Dedifferentiated amniotic fluid mesenchymal stem cell (primary cell): ENCODE measurements at regions not wholly inside any gene's neighbourhood (a gene's known extent, or its start where the extent isn't known, plus 50 kb on each side); places are given as distances from the start of the nearest gene placed in this dataset.
"Not testable (repeated sequence)": the region's sequence is repeated elsewhere in the genome, so short reads cannot be mapped to it uniquely, and the experiment has no call there.

Source experiments
- DNase-seq: peaks from one replicate; pipeline ENCODE4 v3.0.0-alpha.2; 2016; ENCODE audit errors: extremely low spot score

DNA sequence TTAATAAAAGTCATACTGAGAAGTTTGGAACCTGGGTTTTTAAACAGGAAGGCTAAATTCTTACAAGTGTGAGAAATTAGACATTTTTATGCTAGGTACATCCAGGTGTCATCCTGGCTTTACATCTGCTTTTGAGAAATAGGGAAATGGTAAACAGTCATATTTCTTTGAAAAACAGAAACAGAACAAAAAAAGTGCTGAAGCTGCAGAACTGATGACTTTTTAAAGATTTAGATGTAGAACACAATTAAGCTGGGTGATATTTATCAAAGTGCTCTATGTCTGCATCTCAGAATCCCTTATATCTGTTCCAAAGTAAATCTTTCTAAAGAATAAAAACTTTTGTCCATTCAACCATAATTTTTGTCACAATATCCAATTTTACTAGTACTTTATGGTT, 282.9 kb upstream of the ATXN7L3B start:
- DNase-seq, result no peak

DNA sequence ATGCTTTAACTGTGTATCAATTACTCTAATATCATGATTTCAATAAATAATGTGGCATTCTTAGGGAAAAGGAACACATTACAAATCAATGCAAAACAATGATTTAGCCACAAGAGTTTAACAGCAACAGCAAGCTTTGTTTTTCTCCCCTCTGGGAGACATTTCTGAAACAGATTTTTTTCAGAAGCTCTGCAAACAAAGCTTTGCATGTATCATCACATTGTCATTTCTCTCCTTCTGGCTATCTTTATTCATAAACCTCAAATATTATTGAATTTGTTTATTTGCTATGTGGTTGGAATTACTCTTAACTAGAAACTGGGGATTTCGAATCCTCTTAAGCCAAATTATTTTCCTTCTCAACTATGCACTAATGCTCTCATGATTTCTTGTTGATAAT, 278.4 kb upstream of the ATXN7L3B start:
- no peak for DNase-seq

DNA sequence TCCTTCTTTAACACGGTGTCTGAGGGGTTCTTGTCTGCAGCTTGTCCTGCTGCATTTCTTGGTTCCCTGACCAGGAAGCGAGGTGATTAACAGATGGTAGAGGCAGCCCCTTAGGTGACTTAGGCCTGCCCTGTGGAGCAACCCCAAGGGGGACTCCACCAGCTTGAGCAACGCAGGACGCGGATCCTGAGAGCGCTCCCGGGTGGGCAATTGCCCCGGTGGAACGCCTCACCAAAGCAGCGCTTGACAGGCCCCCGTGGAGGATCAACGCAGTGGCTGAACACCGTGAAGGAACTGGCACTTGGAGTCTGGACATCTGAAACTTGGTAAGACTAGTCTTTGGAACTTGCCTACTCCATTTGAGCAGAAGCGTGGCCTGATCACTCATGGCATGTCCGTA, 272.9 kb upstream of the ATXN7L3B start:
- no peak for DNase-seq

DNA sequence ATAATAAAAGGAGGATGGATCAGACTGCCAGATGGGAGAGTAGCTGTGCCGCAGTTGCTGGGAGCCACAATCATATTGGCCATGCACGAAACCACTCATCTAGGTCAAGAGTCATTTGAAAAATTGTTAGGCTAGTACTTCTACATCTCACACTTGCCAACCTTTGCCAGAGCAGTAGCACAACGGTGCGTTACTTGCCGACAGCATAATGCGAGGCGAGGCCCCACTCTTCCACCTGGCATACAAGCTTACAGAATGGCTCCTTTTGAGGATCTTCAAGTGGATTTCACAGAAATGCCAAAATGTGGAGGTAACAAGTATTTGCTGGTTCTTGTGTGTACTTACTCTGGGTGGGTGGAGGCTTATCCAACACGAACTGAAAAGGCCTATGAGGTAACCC, 268.3 kb upstream of the ATXN7L3B start:
- not testable (repeated sequence) for DNase-seq

DNA sequence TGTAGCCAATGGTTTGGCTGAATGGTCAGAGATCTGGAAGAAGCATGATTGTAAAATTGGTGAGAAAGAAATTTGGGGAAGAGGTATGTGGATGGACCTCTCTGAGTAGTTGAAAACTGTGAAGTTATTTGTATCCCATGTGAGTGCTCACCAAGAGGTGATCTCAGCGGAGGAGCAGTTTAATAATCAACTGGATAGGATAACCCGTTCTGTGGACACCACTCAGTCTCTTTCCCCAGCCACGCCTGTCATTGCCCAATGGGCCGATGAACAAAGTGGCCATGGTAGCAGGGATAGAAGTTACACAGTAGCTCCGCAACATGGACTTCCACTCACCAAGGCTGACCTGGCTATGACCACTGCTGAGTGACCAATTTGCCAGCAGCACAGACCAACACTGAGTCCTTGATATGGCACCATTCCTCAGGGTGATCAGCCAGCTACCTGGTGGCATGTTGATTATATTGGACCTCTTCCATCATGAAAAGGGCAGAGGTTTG, 257.4 kb upstream of the ATXN7L3B start:
- DNase-seq, result no peak

DNA sequence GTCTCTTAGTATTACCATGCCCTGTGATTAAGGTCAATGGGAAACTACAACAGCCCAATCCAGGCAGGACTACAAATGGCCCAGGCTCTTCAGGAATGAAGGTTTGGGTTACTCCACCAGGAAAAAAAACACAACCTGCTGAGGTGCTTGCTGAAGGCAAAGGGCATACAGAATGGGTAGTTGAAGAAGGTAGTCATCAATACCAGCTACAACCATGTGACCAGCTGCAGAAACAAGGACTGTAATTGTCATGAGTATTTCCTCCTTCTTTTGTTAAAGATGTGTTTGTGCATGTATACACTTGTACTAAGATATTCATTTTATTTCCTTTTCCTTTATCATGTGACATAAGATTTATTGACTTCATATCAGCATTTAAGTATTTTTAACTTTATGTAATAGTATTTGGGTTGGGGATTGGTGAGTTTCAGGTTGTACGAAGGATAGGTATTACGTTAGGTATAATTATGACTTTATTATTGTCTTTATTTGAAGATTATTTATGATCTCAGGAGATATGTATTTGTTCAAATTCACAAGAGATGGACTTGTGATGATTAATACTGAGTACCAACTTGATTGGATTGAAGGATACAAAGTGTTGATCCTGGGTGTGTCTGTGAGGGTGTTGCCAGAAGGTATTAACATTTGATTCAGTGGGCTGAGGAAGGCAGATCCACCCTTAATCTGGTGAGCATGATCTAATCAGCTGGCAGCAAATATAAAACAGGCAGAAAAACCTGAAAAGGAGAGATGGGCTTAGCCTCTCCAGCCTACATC, 256.0 kb upstream of the ATXN7L3B start:
- DNase-seq, result not testable (repeated sequence)

DNA sequence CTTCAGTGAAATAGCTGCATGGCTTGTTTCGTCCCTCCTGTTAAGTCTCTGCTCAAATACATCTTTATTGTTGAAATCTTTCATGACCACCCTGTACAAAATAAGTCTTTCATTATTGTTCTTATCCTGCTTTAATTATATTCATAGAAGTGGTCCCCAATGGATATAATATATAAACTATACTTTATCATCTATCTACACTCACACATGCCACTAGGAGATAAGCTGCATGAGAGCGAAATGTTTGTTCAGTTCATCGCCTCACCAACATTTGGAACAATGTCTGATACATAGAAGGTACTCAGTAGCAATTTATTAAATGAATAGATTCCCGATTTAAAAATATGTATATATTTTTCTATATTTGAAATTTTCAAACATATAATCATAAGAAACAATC, 254.0 kb upstream of the ATXN7L3B start:
- DNase-seq, result no peak

DNA sequence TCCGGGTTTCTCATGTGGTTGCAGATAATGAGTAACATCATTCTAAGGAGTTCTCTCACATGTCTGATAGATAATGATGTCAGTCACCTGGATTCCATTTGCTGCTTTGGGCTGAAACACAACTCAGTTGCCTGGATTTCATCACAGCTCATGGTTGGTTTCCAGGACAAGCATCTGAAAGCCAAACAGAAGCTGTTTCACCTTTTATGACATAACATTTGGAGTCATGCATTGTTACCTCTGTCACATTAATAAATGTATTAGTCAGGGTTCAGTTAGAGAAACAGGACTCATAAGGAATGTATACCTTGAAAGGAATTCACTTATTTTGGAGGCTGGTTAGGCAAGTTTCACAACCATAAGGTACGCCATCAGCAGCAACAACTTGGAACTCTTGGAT, 251.9 kb upstream of the ATXN7L3B start:
- DNase-seq, result no peak

DNA sequence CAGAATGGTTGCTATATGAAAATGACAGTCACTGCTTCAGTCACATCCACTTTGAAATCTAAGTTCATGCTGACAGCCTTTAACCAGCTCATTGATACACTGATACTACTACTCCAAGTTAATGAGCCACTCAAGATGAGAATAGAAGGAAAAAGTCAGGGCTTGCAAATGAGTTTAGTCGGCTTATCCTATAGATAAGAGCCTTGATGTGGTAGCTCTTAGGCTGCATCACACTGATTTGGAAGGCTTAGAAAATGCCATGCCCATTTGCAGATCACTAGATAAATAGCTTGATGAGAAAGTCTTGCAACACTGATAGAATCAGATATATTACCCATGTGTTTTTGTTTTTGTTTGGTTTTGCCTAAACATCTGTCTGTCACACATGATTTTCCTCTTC, 251.4 kb upstream of the ATXN7L3B start:
- DNase-seq, result no peak

DNA sequence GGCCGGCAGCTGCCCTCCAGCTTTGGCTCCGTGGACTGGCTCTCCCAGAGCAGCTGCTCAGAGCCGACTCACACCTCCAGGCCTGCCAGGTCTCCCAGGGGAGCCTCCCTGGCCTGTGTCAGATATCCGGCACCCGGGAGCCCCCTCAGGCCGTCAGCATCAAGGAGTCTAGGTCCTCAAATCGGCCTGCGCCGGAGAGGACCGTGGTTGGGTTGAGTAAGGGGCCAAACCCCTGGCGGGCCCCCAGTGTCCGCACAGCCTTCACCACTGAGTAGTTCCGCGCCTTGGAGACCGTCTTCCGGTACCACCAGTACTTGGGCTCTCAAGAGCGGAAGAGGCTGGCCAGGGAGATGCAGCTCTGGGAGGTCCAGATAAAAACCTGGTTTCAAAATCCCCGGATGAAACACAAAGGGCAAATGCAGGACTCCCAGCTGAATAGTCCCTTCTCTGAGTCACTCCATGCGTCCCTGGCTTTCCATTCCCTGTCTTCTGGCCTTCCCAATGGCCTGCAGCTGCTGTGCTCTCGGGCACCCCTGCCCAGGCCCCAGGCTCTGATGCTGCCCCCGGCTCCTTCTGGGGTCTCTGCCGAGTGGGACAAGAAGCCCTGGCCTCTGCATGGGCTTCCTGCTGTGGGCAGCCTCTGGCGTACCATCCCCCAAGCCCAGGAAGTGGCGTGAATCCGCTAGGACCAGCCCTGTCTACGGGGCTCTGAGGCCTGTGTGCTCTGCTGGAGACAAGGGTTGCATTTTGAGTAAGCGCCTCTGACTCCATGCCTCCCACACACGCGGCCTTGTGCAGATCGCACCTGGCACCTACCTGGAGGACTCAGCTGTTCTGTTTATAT, 245.1 kb upstream of the ATXN7L3B start:
- no peak for DNase-seq

DNA sequence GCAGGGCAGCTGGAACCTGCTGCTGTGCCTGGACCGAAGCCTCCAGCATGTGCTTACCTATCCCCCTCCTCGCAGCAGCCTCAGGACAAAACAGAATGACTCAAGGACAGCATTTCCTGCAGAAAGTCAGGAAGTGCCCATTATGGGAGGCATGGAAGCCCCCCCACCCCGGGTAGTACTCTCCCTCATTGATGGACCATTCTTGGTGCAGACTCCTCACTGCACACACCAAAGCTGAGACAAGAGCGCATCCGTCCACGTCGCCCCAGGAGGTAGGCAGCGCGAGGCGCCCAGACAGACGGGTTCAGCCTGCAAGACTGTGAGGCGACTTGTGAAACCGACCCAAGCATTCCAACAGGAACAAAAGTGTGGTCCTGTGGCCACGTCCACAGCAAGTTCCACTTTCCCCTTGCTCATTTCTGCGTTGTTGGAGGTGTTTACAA, 243.9 kb upstream of the ATXN7L3B start:
- DNase-seq, result no peak

DNA sequence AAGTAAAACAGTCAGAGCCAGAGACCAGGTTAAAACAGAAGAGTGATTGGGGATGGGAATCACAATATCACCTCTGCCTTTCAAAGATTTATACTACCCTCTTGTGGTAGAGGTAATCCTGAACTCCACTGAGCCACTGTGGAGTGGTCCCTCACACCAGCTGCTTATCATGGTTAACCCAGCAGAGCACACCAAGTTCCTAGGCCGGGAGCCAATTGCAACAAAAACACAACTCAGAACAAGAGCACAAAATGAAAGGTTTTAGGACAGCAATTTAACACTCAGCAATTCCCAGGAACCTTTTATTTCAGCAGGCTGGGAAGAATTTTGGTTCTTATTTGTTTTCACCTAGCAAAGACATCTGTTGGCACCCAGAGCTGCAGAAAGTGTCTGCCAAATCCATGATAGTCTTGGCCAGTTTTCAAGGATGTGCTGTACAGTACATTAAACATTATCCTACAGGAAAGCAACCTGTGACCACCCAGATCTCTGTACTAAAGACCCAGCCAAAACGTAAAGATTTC, 220.5 kb upstream of the ATXN7L3B start:
- DNase-seq, result no peak

DNA sequence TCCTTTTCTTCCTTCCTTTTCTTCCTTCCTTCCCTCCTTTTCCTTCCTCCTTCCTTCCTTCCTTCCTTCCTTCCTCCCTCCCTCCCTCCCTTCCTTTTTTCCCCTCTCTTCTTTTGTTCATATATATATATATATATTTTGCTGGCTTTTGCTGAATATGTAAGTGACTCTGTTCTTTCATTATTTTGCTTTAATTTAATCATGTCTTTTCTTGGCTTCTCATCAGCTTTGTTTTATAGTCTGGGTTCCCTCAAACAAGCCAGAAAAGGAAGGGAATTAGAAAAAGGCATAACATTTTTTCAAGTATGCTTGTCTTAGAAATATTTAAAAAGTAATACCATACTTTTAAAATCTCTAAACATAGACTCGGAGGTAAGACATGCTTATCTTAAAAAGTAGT, 219.9 kb upstream of the ATXN7L3B start:
- DNase-seq, result no peak

DNA sequence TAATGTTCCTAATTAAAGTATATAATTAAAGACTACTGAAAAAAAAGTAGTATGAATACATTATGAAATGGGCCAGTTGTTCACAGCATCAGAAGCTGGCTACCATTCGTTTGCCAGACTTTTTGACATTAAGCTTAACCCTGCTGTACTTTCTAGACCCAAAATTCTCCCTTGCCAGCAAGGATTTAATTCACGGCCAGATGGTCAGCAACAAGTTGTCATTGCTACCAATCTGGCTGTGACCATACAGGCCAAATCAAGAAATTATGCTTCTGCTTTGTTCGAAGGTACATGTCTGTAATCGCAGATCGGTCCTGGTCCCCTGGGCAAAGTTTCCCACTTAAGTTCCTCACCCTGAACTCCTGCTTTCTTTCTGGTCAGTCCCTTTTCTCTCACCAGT, 217.7 kb upstream of the ATXN7L3B start:
- no peak for DNase-seq

DNA sequence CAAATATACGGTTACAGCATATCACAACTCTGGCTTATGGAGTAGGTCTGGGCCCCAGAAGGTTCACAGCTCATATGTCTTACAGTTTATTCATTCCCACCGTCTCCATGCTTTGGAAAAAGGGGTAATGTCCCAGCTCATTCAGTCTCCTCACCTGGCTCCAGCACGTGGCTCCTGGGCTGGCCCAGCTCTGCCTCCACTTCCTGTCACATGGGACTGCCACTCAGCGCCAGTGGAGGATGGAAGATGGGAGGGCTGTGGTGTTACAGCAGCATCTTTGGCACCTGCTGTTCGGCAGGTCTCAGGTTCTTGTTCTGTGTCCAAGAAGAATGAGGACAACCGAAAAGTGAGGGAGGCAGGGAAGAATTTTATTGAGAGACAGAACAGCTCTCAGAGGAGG, 216.3 kb upstream of the ATXN7L3B start:
- DNase-seq, result no peak

DNA sequence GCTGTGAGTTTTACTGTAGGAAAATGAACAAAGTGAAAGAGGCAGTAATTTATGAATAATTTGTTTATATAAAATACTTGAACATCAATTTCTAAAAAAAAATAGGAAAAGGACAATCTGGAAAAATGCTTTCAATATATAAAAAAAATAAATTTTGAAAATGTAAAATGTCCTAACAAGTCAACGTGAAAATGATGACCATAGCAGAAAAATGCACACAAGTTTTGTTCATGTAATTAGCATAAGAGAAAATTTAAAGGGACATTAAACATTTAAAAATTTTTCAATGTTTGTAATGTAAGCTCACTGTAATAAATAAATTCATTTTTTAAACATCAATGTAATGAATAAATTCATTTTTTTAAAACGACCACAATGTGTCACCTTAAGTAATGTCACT, 214.8 kb upstream of the ATXN7L3B start:
- DNase-seq, result no peak

DNA sequence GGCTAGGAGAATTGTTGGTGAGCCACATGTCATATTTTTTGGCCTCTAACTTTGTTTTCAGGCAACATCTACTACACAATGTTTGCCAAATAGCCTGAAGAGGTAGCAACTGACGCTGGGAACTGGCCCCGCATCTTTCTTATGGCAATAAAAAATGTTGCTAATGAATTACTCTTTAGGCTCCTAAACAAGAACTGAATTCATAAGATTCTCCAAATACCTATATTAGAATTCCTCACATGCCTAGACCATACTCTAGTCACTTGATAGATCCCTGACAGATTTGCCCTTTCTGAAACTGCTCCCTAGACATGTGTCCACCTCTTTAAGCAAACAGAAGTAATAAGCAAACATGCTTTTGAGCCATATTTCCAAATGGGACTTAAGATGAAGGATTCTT, 209.0 kb upstream of the ATXN7L3B start:
- DNase-seq, result no peak

DNA sequence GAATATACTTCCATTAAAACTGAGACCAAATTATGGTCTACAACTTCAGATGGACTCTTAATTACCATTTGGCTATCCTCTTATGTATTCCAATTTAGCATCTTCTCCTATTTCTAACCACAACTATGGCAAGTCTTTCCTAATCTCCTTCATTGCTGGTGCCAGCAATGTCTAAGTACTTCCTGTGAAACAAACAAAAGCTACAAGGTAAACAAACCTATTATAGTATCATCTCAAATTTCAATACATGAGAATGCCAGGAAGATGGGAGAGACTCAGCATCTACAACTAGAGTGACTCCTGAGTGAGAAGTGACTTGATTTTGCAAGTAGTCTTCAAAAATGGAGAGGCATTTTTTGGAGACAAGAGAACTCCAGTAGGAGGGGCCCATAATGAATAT, 202.9 kb upstream of the ATXN7L3B start:
- no peak for DNase-seq

DNA sequence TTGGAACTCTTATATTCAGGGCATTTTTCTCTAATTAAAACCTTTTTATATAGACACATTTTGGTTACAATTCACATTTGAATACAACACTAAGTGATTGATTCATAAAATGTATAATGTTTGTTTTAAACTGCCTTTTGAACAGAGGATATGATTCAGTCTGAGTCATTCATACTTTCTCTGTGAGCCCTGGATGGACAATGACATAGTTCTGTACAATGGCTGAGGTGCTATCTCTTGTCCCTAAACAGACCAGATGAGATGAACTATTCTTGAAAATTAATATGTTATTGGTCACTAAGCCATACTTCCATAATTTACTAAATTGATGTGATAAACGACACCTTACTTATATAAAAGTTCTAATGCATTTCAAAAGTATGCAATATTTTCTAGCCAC, 199.7 kb upstream of the ATXN7L3B start:
- DNase-seq, result no peak

DNA sequence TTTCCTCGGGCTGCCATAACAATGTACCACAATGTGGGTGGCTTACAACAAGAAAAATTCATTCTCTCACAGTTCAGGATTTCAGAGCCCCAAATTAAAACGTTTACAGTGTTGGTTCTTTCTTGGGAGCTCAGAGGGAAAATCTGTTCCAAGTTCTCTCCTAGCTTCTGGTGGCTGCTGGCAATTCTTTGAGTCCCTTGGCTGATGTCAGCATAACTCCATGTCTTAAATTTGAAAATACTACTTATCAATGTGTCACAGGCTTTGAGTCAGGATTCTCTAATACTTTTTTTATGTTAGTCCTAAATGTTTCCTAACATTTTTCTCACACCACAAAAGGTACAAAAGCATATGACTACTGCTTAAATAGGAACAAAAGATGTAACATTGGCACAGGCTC, 198.4 kb upstream of the ATXN7L3B start:
- no peak for DNase-seq

DNA sequence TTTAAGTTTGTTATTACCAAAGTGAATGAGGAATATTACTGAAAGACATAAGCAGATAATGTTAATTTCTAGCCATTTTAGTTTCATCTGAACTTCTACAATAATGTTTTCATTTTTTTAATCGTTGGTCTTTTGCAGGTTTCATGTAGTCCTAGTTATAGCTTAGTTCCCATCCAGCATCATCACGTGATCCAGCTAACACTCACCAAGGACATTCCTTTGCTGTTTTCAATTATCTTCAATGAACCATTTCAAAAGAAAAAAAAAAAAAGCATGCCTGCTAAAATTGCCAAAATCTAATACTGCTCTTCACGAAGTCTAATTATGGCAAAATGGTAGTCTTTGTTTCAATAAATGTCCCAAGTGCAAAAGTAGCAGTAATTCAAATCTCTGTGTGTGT, 187.7 kb upstream of the ATXN7L3B start:
- DNase-seq, result peak; percentile 31

DNA sequence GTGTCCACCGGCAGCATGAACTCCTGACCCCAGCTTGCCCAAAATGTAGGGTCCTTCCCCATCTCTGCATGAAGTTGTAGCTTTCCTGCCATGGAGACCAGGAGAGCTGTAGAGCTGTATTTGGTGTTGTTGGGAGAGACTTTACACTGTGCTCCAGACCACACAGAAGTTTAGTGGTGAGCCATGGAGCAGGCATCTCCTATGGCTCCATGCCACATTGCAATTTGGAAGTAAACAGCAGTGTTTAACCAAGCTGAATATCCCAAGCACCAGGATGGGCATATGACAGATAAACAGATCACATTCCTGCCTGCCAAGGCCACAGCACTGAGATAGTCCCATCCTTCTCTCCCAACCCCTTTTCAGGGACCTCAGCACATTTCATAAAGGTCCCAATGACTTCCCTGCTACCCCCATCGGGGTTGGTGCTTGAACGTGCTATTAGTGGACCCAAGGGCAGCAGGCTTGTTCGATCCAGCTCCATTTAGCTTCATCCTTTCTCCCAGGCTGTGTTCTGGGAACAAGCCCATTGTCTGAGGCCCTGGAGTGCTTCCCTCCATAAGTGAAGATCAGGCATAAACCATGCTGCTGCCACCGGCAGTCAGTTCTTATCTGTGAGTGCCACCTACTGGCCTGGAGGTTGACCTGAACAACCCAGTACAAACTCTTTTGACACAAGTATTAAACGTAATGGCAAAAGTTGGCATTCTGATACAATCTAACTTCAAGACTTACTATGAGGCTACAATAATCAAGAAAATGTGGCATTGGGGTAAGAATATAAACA, 172.3 kb upstream of the ATXN7L3B start:
- DNase-seq, result peak; percentile 22
